ENCODE measurements at regions not wholly inside any gene's neighbourhood (a gene's known extent, or its start where the extent isn't known, plus 50 kb on each side); places are given as distances from the start of the nearest gene placed in this dataset.

DNA sequence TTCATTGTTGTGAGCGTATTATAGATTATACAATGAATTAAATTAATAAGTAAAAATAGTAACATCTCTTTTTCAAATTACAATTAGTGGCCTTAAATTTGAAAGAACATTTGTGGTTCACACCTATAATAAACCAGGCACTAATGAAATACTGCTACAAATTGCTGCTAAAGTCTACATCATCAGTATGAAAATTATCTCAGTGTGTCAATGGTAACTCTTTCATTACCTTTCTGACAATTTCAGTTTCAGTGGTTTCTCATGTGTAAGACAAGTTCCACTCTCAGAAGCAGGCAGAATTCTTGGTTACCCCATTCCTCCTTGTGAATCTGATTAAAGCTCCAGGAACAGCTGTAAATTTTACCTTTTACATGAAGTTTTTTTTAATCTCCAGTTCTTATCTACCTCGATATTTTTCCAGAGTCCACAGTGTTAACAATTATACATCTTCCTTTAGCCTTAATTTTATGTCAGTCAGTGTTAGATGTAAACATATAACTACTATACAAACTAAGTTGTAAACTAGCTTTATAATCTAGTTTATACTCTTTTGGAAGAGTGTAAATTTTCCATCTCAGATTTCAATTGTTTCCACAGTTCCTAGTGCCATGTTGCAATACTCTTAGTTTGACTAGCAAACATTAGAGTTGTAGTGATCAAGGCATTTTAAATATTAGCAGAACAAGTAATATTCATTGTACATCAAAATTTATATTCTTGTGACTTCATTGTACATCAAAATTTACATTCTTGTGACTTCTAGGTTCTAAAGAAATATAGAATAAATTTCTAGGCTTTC, 1038.4 kb downstream of the EPHA7 start:
- DNase-seq (ENCODE audit: low spot score) = no peak

DNA sequence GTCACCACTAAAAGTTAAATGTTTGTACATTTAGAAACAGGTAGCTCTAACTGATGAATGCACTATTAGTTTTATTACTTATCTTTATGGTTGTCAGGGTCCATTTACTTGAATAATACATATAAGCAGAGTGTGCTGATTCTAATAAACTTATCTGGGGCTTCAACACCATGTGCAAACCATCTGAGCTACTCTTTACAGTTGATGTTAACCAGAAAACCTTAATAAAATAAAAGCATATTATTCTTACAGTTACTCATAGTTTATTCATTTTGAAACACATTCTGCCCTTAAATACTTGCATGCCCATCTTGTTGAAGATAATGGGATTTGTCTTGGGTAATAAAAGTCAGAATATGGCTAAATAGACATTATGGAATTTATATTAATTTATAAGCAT, 1042.2 kb downstream of the EPHA7 start:
- DNase-seq (ENCODE audit: low spot score) = no peak

DNA sequence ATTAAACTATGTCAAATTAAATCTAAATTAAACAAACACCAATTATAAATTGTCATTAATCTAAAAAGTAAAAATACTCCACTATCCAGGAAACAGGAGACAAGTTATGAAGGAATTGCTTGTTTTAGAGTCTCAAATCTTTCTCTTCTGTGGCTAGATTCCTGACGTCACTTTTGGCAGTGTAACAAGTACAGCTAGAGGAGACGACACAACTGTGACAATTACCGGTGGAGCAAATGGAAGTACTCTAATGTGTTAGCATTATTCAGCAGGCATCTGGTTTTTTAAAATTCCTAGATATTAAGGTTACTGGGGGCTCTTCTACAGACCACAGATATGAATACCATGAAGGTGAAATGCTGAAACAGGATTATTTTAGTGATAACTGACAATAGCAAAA, 1042.7 kb downstream of the EPHA7 start:
- DNase-seq (ENCODE audit: low spot score) = no peak

DNA sequence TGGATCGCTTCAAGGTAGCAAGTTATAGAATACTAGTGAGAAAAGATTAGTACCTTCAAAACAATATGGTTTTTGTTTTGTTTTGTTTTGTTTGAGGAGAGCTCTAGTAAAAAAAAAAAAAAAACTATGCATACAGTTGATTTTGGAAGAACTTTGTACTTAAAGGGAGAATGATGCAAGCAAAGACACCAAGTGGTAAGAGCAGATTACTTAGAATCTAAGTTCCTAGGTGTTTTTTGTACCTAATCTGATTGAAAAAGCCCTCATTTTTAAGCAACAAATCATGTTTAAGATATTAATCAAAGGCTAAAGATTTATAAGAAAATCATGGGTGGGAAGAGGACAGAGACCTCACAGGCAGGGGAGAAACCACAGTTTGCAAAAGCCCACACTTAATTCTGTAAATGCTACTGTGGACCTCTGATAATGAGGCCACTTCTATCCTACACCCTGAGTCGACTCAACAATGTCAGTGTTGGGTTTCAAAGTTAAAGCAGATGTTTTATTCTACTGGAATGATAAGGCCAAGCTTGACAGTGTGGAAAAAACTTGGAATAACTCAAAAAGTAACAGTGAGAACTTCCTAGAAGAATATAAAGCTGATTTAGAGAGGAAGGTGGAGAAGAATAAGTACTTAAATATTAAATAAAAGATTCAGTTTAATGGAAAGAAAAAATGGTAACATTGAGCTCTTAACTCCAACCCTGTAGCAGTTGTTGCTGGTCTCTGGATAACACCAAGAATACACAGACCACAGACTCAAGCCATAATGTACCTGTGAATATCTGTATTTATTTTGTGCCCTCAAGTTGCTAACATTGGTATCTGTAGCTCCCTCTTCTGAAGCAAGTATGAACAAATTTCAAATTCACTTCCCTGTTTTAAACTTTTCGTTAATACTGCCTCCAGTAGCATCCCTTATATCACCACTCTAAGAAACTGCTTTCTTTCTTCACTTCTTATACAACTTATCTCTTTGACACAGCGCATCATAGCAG, 1047.8 kb downstream of the EPHA7 start:
- DNase-seq (ENCODE audit: low spot score) = no peak

DNA sequence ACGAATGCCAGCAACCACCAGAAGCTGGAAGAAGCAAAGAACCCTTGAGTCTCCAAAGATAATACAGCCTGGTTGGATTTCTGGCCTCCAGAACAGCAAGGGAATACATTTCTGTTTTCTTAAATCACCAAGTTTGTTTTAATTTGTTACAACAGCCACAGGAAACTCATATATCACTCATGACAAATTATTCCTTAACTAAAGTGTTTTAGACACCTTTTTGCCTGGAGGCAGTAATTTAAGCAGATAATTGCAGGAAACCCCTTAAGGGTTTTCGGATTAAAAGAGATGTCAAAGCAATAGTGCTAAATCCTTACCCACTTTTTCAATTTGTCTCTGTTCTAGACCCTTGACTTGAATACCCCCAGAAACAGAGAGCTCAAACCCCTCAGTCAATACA, 1050.0 kb downstream of the EPHA7 start:
- DNase-seq (ENCODE audit: low spot score) = no peak

DNA sequence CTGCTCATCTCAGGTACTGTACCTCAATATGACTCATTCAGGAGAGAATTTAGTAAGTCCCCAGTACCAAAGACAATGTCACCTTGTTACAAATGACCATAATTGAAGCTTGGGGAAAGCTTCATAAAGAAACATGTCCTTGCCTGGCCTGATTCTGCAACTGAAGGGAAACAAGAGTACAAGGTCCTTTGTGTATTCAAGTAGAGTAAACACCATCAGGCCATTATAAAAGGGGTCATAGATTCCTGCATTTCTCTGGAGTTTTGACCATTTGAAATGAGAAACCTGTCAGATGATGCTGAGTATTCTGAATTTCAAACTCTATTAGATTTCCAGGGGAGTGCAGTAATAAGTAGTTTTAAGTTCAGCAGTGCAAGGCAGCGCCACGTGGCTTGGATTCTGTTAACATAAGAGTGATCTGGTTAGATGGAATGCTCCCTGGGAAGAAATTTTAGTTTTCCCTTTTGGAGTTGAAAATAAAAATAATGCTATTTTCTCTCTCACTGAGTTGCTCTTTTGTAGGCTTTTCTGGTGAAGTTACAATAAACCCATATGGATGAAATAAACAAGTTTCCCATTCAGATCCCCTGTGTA, 1054.3 kb downstream of the EPHA7 start:
- DNase-seq (ENCODE audit: low spot score) = no peak

DNA sequence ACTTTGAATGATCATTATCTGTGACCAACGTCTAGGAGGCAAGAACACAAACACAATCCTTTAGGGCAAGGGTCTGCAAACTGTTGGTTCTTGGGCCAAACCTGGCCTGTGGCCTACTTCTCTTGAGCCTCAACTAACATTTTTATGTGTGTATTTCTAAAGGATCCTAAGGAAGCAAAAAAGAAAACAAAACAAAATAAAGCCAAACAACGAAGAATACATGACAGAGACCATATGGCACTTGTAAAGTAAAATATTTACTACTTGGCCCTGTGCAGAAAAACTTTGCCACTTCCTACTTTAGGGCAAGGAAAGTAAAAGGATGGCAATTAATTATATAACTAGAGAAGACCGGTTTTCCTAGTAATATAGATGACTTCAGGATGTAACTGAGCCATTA, 1056.2 kb downstream of the EPHA7 start:
- no peak for DNase-seq (ENCODE audit: low spot score)

DNA sequence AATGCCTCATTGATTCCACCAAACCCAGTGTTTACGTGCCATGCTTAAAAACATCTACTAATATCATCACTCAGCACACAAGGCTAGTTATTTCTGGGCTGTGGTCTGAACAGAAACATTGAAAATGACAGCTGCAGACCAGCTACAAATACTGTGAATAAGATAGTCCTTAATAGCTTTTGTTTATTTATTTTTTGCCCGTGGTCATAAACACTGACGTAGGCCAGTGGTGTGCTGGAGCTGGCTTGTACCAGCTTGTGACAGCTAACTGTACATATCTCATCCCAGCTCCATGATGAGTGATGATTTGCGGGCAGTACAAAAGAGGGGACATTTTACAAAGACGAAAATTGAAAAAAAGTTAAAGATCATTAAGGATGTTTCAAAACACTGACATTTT, 1057.0 kb downstream of the EPHA7 start:
- no peak for DNase-seq (ENCODE audit: low spot score)

DNA sequence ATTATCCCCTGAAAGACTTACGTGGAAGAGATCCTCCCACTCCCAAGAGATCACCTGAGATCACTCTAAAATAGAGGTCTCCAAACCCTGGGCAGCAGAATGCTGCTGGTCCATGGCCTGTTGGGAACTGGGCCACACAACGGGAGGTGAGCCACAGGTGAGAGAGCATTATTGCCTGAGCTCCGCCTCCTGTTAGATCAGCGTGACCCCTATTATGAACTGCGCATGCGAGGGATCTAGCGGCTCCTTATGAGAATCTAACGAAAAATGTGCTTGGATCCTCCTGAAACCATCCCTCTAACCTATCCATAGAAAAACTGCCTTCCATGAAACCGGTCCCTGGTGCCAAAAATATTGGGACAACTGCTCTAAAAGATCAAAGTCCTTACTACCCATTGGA, 1057.4 kb downstream of the EPHA7 start:
- no peak for DNase-seq (ENCODE audit: low spot score)

DNA sequence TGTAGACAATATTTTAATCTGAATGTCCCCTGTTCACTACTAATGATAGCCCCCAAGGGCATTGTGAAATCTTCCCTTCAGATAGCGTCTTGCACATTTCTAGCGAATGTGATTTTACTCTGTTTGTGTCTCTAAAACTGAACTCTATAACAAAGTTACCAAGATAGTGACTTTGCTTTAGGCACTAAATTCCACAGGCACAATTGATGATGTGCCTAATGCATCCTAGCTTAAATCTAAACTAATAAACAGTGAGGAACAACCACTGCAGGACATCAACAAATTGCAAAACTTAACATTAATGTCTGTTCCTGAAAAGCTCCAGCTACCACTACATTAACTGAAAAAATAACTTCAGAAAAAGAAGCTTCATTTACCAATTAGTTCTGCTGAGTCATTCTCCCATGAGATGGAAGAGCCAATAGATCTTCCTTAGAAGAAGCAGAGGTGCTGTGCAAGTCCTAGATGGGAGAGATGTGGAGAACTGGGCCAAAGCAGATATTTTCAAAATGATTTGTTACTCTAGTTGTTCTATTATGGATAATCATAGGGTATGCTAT, 1065.0 kb downstream of the EPHA7 start:
- DNase-seq (ENCODE audit: low spot score) = no peak

DNA sequence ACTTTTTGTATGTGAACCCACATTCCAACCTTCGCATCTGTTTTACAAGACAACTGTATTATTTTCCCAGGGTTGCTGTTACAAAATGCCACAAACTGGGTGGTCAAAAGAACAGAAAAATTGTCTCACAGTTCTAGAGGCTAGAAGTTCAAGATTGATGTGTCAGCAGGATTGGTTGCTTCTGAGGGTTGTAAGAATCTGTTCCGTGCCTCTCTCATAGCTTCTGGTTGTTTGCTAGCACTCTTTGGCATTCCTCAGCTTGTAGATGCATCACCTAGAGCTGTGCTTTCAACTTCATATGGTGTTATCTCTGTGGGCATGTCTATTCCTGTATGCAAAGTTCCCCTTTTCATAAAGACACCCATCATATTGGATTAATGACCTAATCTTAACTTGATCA, 1067.2 kb downstream of the EPHA7 start:
- DNase-seq (ENCODE audit: low spot score) = no peak

DNA sequence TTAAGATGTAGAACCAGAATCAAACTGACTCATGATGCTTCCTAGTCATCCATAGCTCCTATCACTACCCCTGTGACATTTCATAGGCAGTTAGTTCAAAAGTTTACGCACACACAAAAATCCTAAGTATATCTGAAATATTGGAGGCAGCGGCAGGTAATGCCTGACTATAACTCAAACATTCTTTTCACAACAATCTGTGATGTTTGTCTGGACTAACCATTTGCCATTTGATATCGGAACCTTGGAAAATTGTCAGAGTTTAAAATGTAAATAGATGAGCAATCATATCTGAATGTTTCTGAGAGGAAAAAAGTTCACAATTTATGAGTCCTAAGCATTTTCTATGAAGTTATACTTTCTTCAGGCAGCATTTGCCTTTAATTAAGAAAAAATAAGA, 1078.2 kb downstream of the EPHA7 start:
- no peak for DNase-seq (ENCODE audit: low spot score)

DNA sequence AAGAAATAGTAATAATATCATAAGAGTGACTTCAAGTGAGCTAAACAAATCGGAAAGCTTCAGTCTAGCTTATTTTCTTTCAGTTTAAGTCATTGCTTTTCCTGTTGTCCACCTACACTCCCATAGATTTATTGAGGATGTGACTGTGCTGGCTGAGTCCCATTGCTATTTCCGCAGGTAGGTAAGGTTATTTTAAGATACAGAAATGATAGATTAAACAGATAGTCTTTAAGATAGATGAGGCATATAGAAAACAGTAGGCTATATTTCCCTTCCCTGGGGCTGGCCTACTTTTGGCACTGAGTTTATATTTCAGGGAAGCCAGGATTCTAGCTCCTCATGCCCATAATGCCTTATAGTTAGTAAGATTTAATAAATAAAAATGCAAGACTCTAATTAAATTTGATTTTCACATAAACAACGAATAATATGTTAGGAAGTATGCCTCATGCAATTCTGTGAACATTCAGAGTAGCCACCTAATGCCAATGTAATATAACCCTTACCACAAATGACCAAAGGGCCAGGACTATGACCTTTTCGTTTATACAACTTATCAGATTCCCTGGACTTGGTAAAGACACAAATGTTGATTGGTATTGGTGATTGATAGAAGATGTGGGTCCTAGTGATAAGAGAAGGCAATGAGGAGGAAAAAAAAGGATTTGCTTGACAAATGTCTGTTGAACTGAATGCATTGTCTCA, 1079.3 kb downstream of the EPHA7 start:
- no peak for DNase-seq (ENCODE audit: low spot score)

DNA sequence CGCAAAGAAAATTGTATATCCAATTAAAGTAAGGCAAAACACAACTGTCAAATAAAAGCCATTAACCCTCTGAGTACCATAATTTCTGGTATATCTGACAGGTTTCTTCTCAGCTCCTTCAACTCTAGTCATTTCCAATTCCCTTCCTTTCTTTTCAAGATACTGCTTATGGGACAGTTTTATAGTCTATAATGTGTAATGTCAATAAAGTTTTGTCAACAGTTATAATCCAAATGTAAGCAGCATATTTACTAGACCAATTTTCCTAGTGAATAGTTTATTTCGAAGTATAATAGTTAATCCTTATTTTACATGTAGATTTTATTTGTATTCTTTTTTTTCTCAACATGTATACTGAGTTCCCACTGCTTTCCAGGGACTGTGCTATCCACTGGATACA, 1081.8 kb downstream of the EPHA7 start:
- no peak for DNase-seq (ENCODE audit: low spot score)

DNA sequence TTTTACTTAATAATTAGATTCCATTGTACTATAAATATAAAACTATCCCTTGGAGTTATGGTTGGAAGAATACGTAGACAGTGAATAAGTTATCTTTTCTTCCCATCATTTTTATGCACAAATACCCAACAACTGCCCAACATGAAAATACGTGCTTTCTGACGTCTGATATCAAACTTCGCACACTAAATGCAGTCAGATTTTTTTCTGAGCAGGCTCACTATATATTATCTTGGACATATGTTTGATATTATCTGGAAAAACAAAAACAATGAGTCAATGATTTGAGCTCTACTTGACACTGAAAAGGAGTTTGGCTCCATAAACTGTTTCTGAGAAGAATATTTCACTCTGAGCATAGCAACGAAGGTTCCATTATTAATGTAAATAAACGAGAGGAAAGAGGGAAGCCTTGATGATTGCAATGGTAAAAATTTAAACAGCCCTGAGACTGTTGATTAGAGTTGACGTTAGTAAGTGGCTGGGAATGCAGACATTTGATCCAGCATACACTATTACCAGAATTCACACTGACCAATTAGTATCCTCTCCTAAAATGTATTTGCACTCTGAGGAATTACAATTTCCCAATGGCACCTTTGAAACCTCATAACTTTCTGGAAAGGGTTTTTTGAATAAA, 1090.0 kb downstream of the EPHA7 start:
- no peak for DNase-seq (ENCODE audit: low spot score)

DNA sequence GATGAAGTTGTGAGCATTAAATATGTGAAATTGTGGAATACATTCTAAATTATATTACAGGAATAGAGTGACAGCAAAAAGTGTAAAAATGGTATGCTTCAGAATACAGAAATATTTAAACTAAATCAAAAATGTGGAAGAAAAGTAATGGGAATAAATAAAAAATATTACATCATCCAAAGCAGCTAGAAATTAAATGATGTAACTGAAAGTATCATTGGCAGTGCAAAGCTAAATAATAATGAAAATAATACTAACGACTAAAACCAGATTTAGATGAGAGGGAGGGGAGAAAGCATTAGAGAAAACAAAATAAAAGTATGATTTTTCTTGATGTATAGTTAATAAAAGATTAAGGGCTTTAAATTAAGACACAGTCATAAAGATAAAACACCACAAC, 1104.0 kb downstream of the EPHA7 start:
- no peak for DNase-seq (ENCODE audit: low spot score)

DNA sequence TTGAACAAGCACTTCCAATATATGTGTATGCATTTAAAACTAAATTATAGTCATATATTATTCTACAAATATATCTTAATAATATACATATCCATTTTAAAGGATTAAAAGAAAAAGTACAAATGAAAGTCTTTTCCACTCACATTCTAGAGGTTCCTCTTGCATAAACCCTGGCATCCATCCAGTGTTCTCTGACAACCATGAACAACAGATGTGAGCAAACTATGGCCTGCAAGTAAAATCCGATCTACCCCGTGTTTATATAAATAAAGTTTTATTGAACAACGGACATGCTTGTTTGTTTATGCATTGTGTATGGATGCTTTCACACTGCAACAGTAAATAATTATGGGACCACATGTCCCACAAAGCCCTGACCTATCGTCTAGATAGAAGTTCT, 1122.3 kb downstream of the EPHA7 start:
- no peak for DNase-seq (ENCODE audit: low spot score)

DNA sequence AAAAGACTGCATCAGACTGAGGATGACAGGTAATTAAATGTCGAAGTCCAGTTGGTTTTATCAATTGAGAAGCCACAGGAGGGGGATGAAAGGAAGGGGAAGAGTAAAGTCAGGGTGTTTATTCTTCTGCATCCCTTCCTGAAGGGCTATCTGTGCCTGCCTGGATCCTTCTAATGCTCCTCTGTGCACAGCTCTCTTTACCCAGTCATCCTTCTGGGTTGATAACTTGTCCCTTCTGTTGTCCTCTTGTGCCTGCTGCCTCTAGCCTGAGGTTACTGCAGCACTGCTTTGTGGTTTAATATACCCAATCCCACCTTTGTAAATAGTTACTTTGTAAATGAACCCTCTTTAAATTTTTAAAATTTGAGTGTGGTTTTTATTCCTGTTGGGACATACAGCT, 1127.3 kb downstream of the EPHA7 start:
- DNase-seq (ENCODE audit: low spot score) = no peak

DNA sequence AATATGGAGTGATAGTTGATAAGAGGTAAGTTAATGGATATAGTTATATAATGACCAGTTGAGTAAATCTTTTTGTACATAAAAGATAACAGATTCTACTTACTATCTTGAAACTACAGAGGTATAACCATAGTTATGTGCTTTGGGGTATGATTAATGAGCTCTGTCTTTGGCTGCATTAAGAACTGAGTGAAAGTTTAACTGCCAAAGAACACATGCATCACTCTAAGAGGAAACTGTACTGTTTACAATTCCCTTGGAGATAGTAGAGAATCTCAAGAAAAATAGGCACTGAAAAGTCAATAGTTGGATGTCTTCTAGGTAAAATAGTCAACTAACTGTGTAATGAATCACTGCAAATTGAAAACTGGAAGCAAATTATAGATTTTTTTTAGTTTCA, 1129.5 kb downstream of the EPHA7 start:
- no peak for DNase-seq (ENCODE audit: low spot score)

DNA sequence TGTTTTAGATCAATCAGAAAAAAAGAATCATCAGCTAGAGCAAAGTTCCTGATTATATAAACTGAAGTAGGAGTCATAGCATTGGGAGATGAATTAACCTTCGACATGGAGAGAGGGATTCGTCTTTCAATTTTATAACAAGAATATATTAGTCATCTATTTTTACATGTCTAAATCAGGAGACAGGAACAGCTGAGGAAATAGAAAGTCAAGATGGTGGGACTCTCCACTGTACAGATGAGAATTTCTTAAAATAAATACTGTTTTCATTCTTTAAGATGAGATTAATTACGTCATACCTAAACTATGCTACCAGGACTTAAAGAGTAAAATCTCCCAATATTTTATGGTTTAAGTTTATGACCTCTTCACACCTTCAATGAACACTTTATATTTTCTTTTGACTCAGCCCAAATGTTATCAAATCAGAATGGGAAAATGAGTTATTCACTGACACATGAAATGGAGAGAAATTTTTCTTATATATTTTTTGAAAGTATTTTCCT, 1137.7 kb downstream of the EPHA7 start:
- DNase-seq (ENCODE audit: low spot score) = no peak

DNA sequence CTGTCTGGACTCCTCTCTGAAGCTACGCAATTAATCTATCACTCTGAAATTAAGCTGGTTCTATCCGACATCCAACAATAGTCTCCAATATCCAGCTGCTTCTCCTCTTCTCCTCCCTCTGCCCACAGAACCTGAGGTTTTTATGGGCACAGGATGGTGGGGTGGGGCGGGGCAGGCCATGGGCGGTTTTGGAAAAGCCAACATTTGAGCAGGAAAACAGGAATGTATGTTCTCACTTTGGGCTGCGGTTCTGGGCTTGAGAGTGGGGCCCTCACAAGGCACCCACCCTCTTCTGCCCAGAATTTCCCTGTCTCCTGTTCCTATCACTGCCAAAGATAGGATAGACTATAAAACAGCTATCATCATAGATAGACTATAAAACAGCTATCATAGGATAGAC, 1144.2 kb downstream of the EPHA7 start:
- no peak for DNase-seq (ENCODE audit: low spot score)

All from CD4-positive, alpha-beta T cell treated with Interleukin-6 at 100 ng/mL for 8 hours (primary cell).